ENCODE measurements at regions not wholly inside any gene's neighbourhood (a gene's known extent, or its start where the extent isn't known, plus 50 kb on each side); places are given as distances from the start of the nearest gene placed in this dataset.

DNA sequence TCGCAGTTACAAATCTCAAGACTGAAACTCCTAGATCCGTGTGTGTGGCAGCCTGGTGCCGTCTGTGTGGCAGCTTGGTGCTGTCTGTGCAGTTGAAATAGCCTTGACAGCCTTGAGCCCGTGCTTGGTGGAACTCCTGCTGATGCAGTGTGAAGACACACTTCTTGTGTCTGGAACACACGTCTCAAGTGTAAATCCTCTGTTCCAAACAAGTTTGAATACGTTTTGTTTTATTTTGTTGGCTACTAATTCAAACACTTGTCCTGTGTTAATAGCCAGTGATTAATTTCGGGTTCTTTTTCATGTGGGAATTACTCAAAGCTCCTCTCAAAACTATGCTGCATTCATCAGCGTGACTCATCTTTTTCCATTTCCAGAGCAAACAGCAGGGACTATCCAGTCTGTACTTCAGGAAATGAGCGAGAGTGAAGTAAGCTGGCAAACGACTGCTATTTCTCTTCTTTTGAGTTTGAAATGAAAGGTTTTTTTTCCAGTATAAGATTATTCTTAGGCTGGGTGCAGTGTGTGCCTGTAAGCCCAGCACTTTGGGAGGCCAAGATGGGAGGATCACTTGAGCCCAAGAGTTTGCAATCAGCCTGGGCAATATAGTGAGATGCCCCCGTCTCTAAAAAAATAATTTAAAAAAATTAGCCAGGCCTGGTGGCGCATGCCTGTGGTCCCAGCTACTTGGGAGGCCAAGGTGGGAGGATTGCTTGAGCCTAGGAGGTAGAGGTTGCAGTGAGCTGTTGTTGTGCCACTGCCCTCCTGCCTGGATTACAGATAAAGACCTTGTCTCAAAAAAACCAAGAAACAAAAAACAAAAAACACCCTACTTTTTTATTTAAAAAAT is 152.9 kb downstream of the SPP2 start:
- no peak for DNase-seq (ENCODE audit: low spot score)
- H3K27ac ChIP-seq: peak overlapping the region in 1 of 2 donors; percentile 62
- no peak overlapping the region for H3K4me3 ChIP-seq
- TF ChIP-seq, protein P1, sequence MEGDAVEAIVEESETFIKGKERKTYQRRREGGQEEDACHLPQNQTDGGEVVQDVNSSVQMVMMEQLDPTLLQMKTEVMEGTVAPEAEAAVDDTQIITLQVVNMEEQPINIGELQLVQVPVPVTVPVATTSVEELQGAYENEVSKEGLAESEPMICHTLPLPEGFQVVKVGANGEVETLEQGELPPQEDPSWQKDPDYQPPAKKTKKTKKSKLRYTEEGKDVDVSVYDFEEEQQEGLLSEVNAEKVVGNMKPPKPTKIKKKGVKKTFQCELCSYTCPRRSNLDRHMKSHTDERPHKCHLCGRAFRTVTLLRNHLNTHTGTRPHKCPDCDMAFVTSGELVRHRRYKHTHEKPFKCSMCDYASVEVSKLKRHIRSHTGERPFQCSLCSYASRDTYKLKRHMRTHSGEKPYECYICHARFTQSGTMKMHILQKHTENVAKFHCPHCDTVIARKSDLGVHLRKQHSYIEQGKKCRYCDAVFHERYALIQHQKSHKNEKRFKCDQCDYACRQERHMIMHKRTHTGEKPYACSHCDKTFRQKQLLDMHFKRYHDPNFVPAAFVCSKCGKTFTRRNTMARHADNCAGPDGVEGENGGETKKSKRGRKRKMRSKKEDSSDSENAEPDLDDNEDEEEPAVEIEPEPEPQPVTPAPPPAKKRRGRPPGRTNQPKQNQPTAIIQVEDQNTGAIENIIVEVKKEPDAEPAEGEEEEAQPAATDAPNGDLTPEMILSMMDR (IDR thresholded peaks at IDR 0.05): no peak

DNA sequence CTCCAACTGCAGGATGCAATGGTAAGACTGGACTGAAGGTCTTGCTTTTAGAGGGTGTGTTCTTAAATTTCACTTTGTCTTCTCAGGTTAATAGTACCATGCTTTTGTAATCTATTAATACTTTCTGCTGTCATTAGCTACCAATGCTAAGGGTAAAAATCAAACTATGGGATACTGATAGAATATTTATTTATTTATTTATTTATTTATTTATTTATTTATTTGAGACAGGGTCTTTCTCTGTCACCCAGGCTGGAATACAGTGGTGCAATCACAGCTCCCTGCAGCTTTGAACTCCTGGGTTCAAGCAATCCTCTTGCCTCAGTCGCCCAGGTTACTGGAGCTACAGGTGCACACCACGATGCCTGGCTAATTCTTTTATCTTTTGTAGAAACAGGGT is 152.1 kb downstream of the SPP2 start:
- TF ChIP-seq, protein P1 (IDR thresholded peaks at IDR 0.05): no peak
- Histone ChIP-seq H3K4me3 (no peak overlapping the region), H3K27ac (no peak overlapping the region)
- no peak for DNase-seq (ENCODE audit: low spot score)

DNA sequence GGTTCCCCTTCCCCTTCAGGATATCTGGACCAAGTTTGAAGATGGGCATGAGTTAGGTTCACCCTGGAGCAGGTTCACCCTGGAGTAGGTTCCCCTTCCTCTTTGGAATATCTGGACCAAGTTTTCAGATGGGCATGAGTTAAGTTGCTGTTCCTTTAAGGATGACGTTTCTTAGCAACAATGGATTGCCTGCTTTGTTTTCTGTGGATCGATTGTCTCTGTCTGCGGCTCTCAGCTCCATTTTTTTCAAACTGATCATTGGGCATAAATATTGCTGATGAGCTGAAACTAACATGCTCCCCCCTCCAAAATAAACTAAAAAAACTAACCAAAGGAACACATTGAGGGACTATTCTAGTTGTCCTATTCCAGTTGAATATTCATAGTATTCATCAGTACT is 149.5 kb downstream of the SPP2 start:
- H3K27ac ChIP-seq: no peak overlapping the region
- TF ChIP-seq, protein P1 (IDR thresholded peaks at IDR 0.05): no peak

DNA sequence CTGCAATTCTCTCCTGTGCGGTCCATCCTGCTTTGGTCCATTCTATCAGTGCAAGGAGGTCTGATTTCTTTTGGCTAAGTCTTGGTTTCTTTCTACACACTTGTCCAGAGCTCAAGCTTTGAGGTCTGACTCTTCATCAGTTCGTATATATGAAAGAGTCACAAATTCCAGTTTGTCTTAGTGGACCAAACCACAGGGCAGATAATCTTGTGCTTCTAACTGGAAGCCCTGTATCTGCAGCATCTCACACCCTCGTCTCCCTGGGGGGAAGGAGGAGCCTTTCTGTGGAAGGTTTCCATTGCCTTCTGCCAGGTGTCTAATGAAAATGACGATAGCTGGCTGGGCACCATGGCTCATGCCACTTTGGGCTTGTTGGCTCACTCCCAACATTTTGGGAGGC is 148.5 kb downstream of the SPP2 start:
- Histone ChIP-seq H3K27ac (no peak overlapping the region), H3K4me3 (no peak overlapping the region)
- no peak for DNase-seq (ENCODE audit: low spot score)
- TF ChIP-seq, protein P1 (IDR thresholded peaks at IDR 0.05): no peak

More for the DNA sequence above, 149.5 kb downstream of the SPP2 start:
- DNase-seq (ENCODE audit: low spot score): no peak
- no peak overlapping the region for H3K4me3 ChIP-seq

DNA sequence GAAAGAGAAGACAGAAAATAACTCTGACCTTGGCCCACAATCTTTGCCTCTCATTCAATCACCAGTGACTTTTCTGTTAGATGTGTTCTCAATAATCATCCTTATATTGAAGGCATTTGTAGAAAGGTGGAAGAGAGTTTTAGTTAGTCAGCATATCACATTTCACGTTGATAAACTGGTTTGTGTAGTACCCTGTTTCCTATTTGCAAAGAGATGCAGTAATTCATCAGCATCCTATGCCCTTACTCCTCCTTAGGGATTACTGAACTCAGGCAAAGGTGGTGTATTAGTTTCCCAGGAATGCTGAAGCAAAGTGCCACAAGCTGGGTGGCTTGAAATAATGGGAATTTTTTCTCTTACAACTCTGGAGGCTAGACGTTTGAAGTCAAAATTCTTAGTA is 145.0 kb downstream of the SPP2 start:
- no peak overlapping the region for H3K27ac ChIP-seq
- TF ChIP-seq, protein P1 (IDR thresholded peaks at IDR 0.05): no peak

DNA sequence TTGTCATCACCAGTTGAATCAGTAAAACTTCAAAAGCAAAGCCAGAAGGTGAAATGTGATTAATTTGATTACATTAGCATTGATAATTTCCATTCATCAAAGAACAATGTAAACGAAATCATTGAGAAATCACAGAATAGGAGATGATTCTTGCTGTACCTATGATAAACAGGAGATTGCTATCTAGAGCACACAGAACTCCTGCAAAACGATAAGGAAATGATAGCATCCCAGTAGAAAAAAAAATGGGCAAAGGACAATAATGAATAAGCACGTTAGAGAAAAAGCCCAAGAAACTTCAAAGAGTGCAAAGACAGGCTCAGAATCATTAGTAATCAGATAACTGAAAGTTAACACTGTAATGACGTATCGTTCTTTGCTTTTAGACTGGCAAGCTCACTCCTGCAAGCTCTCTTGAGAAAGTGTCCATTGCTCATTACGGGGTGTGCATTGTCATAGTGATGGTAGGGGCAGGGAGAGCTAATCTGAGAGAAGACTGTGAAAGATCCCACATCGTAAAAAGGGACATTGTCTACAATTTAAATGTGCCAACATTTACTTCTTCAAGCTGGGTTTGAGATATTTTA is 143.6 kb downstream of the SPP2 start:
- no peak overlapping the region for H3K27ac ChIP-seq
- no peak for DNase-seq (ENCODE audit: low spot score)
- no peak overlapping the region for H3K4me3 ChIP-seq
- TF ChIP-seq, protein P1 (IDR thresholded peaks at IDR 0.05): no peak

More for the DNA sequence above, 145.0 kb downstream of the SPP2 start:
- no peak overlapping the region for H3K4me3 ChIP-seq
- no peak for DNase-seq (ENCODE audit: low spot score)
